HEK293 (cell line): ENCODE measurements at regions not wholly inside any gene's neighbourhood (a gene's known extent, or its start where the extent isn't known, plus 50 kb on each side); places are given as distances from the start of the nearest gene placed in this dataset.

Source experiments
- CTCF ChIP-seq: fragments of 450-650 bp; formaldehyde crosslinking; IDR thresholded peaks from 2 replicates; pipeline ENCODE4 v1.5.1; 2016; ENCODE audit warnings: missing biosample characterization, missing genetic modification characterization
- GFI1B ChIP-seq: fragments of 450-650 bp; formaldehyde crosslinking; IDR thresholded peaks from 2 replicates; pipeline ENCODE4 v1.5.1; 2016; ENCODE audit warnings: missing biosample characterization, missing genetic modification characterization
- GLIS1 ChIP-seq: fragments of 450-650 bp; formaldehyde crosslinking; IDR thresholded peaks from 2 replicates; pipeline ENCODE4 v1.5.1; 2016; ENCODE audit warnings: missing biosample characterization, missing genetic modification characterization
- TSHZ1 ChIP-seq: fragments of 450-650 bp; formaldehyde crosslinking; IDR thresholded peaks from 2 replicates; pipeline ENCODE4 v1.5.1; 2016; ENCODE audit warnings: missing biosample characterization, missing genetic modification characterization, borderline replicate concordance
- ZBTB20 ChIP-seq: fragments of 450-650 bp; formaldehyde crosslinking; IDR thresholded peaks from 2 replicates; pipeline ENCODE4 v1.5.1; 2016; ENCODE audit warnings: missing biosample characterization, missing genetic modification characterization
- ZBTB21 ChIP-seq: fragments of 450-650 bp; formaldehyde crosslinking; IDR thresholded peaks from 2 replicates; pipeline ENCODE4 v1.5.1; 2017; ENCODE audit warnings: missing biosample characterization, missing genetic modification characterization
- ZNF24 ChIP-seq: fragments of 450-650 bp; formaldehyde crosslinking; IDR thresholded peaks from 2 replicates; pipeline ENCODE4 v1.5.1; 2016; ENCODE audit warnings: missing biosample characterization, missing genetic modification characterization

GRCh38 chr3:98692787-98693473 lies 70.2 kb upstream of the ST3GAL6 start:
- TF ChIP-seq CTCF (tag by site-specific recombination) (no peak), TSHZ1 (tag by site-specific recombination) (no peak), GLIS1 (no peak), ZBTB20 (tag by site-specific recombination) (no peak), GFI1B (tag by site-specific recombination) (no peak), ZNF24 (tag by site-specific recombination) (no peak), ZBTB21 (tag by site-specific recombination) (no peak)
